ENCODE measurements at regions not wholly inside any gene's neighbourhood (a gene's known extent, or its start where the extent isn't known, plus 50 kb on each side); places are given as distances from the start of the nearest gene placed in this dataset.

DNA sequence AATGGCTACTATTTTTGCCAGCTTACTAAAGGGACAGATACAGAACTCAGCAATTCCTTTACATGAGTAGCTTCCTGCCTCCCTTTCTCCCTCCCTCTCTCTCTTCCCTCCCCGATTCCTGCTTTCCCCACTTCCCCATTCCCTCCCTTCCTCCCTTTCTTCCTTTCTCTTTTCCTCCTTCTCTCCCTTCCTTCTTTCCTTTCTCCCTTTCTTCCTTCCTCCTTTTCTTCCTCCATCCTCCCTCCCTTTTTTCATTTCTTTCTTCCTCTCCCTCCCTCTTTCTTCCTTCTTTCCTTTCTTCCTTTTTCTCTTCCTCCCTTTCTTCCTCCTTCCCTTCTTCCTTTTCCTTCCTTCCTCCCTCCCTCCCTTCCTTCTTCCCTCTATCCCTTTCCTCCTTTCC lies 178.1 kb downstream of the RNF144B start:
- WGBS (ENCODE audit: low lambda C conversion rate) = 50% methylated on average over 1 of the region's 1 CpG

DNA sequence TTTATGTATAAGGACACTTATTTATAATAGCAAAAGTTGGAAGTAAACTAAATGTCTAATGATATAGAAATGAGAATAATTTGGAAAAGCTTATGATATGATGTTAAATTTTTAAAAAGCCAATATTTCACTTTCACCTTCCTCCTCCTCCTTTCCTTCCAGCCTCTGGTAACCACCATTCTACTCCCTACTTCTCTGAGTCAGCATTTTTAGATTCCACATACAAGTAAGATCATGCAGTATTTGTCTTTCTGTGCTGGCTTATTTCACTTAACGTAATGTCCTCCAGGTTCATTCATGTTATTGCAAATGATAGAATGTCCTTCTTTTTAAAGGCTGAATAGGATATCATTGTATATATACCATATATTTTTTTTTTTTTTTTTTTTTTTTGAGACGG lies 180.2 kb downstream of the RNF144B start:
- ChIA-PET CTCF (no interaction called here), POLR2A (no interaction called here)
- Histone ChIP-seq H3K79me2 (ENCODE audit: insufficient read depth) (no peaks in the 10 kb centered on the region), H3K9ac (no peak overlapping the region), H3K9me3 (no peaks in the 10 kb centered on the region), H3F3A (replicated peaks; ENCODE audit: insufficient read depth) (peaks cover 3% of the 10 kb centered on the region), H2AFZ (ENCODE audit: low read depth) (no peak overlapping the region), H3K4me1 (ENCODE audit: control insufficient read depth in 1 of 2, insufficient read depth in 2 of 2, low read depth in 1 of 2, low read length in 1 of 2) (no peaks in the 10 kb centered on the region), H3K4me3 (ENCODE audit: low read depth in 2 of 2, low read length in 1 of 2) (no peak overlapping the region), H3K9me2 (no peaks in the 10 kb centered on the region), H4K20me1 (ENCODE audit: insufficient read depth) (no peaks in the 10 kb centered on the region), H3K36me3 (replicated peaks in 1 of 2; ENCODE audit: control insufficient read depth in 1 of 2, insufficient read depth in 2 of 2, low read length in 1 of 2) (no peaks in the 10 kb centered on the region), H3K27me3 (ENCODE audit: insufficient read depth) (no peaks in the 10 kb centered on the region), H3K4me2 (no peak overlapping the region), H3K27ac (ENCODE audit: low read depth in 2 of 2, low read length in 1 of 2) (no peak overlapping the region)
- WGBS (ENCODE audit: low lambda C conversion rate) = 56% methylated on average over 2 of the region's 2 CpGs
- DNase-seq = no peak
- no peak for TF ChIP-seq FOXM1 (IDR thresholded peaks at IDR 0.05; ENCODE audit: low read depth)
- TF ChIP-seq EZH2phosphoT487 (IDR thresholded peaks at IDR 0.05; ENCODE audit: borderline replicate concordance, low read depth) = no peak
- no peak for TF ChIP-seq RCOR1 (IDR thresholded peaks at IDR 0.05; ENCODE audit: low read length)
- TF ChIP-seq EP300 (IDR thresholded peaks at IDR 0.05; ENCODE audit: borderline replicate concordance in 1 of 2, low read depth in 1 of 2, low read length in 1 of 2) = no peak
- TF ChIP-seq RXRA (IDR thresholded peaks at IDR 0.05; ENCODE audit: borderline replicate concordance, low read depth) = no peak
- TF ChIP-seq, protein P1, sequence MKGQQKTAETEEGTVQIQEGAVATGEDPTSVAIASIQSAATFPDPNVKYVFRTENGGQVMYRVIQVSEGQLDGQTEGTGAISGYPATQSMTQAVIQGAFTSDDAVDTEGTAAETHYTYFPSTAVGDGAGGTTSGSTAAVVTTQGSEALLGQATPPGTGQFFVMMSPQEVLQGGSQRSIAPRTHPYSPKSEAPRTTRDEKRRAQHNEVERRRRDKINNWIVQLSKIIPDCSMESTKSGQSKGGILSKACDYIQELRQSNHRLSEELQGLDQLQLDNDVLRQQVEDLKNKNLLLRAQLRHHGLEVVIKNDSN (IDR thresholded peaks at IDR 0.05; ENCODE audit: borderline replicate concordance, low read depth) = no peak
- no peak for TF ChIP-seq MXI1 (IDR thresholded peaks at IDR 0.05; ENCODE audit: low read depth, low read length)
- no peak for TF ChIP-seq TEAD4 (IDR thresholded peaks at IDR 0.05; ENCODE audit: borderline replicate concordance, insufficient read depth)
- TF ChIP-seq FOXJ3 (CRISPR knock-in tag; IDR thresholded peaks at IDR 0.05) = no peak
- TF ChIP-seq RFX5 (IDR thresholded peaks at IDR 0.05; ENCODE audit: low read length) = no peak
- TF ChIP-seq NRF1 (IDR thresholded peaks at IDR 0.05; ENCODE audit: low read depth, low read length) = no peak

More for the DNA sequence above, 178.1 kb downstream of the RNF144B start:
- ChIA-PET POLR2A (no interaction called here), CTCF (no interaction called here)
- H4K20me1 ChIP-seq (ENCODE audit: insufficient read depth) = no peaks in the 10 kb centered on the region
- H3K4me3 ChIP-seq (ENCODE audit: low read depth in 2 of 2, low read length in 1 of 2) = no peak overlapping the region
- no peak overlapping the region for H3K9ac ChIP-seq
- no peaks in the 10 kb centered on the region for H3K36me3 ChIP-seq (replicated peaks in 1 of 2; ENCODE audit: control insufficient read depth in 1 of 2, insufficient read depth in 2 of 2, low read length in 1 of 2)
- no peak for TF ChIP-seq TEAD4 (IDR thresholded peaks at IDR 0.05; ENCODE audit: borderline replicate concordance, insufficient read depth)
- TF ChIP-seq GABPA (IDR thresholded peaks at IDR 0.05; ENCODE audit: low read depth) = no peak
- TF ChIP-seq, protein P2, sequence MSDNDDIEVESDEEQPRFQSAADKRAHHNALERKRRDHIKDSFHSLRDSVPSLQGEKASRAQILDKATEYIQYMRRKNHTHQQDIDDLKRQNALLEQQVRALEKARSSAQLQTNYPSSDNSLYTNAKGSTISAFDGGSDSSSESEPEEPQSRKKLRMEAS (IDR thresholded peaks at IDR 0.05; ENCODE audit: low read depth) = no peak
- TF ChIP-seq POLR2AphosphoS5 (IDR thresholded peaks at IDR 0.05; ENCODE audit: low read depth, low read length) = no peak
- TF ChIP-seq, protein P3, sequence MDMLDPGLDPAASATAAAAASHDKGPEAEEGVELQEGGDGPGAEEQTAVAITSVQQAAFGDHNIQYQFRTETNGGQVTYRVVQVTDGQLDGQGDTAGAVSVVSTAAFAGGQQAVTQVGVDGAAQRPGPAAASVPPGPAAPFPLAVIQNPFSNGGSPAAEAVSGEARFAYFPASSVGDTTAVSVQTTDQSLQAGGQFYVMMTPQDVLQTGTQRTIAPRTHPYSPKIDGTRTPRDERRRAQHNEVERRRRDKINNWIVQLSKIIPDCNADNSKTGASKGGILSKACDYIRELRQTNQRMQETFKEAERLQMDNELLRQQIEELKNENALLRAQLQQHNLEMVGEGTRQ (IDR thresholded peaks at IDR 0.05; ENCODE audit: borderline replicate concordance, low read depth, low read length) = no peak
- TF ChIP-seq, protein P4, sequence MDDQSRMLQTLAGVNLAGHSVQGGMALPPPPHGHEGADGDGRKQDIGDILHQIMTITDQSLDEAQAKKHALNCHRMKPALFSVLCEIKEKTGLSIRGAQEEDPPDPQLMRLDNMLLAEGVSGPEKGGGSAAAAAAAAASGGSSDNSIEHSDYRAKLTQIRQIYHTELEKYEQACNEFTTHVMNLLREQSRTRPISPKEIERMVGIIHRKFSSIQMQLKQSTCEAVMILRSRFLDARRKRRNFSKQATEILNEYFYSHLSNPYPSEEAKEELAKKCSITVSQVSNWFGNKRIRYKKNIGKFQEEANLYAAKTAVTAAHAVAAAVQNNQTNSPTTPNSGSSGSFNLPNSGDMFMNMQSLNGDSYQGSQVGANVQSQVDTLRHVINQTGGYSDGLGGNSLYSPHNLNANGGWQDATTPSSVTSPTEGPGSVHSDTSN (IDR thresholded peaks at IDR 0.05) = no peak
- no peak for TF ChIP-seq SMC3 (IDR thresholded peaks at IDR 0.05; ENCODE audit: low read depth, low read length)
- TF ChIP-seq RAD21 (IDR thresholded peaks at IDR 0.05; ENCODE audit: low read length) = no peak
- no peak for TF ChIP-seq RFX5 (IDR thresholded peaks at IDR 0.05; ENCODE audit: low read length)
- no peak for TF ChIP-seq ELF1 (IDR thresholded peaks at IDR 0.05)
- TF ChIP-seq FOSL2 (IDR thresholded peaks at IDR 0.05; ENCODE audit: borderline replicate concordance, low read depth) = no peak
- no peak for TF ChIP-seq EZH2phosphoT487 (IDR thresholded peaks at IDR 0.05; ENCODE audit: borderline replicate concordance, low read depth)
- TF ChIP-seq, protein P5, sequence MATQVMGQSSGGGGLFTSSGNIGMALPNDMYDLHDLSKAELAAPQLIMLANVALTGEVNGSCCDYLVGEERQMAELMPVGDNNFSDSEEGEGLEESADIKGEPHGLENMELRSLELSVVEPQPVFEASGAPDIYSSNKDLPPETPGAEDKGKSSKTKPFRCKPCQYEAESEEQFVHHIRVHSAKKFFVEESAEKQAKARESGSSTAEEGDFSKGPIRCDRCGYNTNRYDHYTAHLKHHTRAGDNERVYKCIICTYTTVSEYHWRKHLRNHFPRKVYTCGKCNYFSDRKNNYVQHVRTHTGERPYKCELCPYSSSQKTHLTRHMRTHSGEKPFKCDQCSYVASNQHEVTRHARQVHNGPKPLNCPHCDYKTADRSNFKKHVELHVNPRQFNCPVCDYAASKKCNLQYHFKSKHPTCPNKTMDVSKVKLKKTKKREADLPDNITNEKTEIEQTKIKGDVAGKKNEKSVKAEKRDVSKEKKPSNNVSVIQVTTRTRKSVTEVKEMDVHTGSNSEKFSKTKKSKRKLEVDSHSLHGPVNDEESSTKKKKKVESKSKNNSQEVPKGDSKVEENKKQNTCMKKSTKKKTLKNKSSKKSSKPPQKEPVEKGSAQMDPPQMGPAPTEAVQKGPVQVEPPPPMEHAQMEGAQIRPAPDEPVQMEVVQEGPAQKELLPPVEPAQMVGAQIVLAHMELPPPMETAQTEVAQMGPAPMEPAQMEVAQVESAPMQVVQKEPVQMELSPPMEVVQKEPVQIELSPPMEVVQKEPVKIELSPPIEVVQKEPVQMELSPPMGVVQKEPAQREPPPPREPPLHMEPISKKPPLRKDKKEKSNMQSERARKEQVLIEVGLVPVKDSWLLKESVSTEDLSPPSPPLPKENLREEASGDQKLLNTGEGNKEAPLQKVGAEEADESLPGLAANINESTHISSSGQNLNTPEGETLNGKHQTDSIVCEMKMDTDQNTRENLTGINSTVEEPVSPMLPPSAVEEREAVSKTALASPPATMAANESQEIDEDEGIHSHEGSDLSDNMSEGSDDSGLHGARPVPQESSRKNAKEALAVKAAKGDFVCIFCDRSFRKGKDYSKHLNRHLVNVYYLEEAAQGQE (IDR thresholded peaks at IDR 0.05; ENCODE audit: low read depth, low read length) = no peak
- H3K4me2 ChIP-seq = no peak overlapping the region
- no peaks in the 10 kb centered on the region for H3K9me3 ChIP-seq
- H3K27ac ChIP-seq (ENCODE audit: low read depth in 2 of 2, low read length in 1 of 2) = no peak overlapping the region
- H3F3A ChIP-seq (replicated peaks; ENCODE audit: insufficient read depth) = peaks cover 3% of the 10 kb centered on the region
- H3K79me2 ChIP-seq (ENCODE audit: insufficient read depth) = no peaks in the 10 kb centered on the region
- no peaks in the 10 kb centered on the region for H3K9me2 ChIP-seq
- H2AFZ ChIP-seq (ENCODE audit: low read depth) = no peak overlapping the region
- H3K27me3 ChIP-seq (ENCODE audit: insufficient read depth) = no peaks in the 10 kb centered on the region; the same call in 1 of the 2 replicates
- no peak for DNase-seq
- H3K4me1 ChIP-seq (ENCODE audit: control insufficient read depth in 1 of 2, insufficient read depth in 2 of 2, low read depth in 1 of 2, low read length in 1 of 2) = peaks cover 0 to 2% of the 10 kb centered on the region in 2 experiments; a peak in 2 of 4 replicates
